ENCODE measurements at regions not wholly inside any gene's neighbourhood (a gene's known extent, or its start where the extent isn't known, plus 50 kb on each side); places are given as distances from the start of the nearest gene placed in this dataset.

GRCh38 chr7:155907450-155908200, 95.4 kb upstream of the SHH start:
- DNase-seq: no peak

- DNase-seq: no peak
These were observed 88.9 kb upstream of the SHH start for GRCh38 chr7:155901176-155901575.

DNA sequence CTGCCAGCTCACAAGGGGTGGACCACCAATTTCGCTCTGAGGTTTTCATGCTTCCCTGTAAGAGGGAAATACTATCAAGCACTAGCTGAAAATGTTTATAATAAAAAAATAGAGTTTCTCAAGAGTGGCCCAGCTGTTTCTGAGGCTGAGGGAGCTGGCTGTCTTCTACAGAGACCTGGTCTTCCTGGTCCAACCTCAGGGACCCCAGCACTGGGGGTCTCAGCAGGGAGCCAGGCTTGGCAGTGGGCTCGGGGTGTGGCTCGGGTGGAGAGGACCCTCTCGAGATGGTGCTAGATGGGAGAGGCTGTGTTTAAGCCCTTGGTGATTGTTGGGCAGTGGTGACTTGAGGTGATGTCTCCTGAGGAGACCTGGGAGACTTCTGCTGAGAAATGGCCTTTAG, 87.3 kb upstream of the SHH start:
- DNase-seq: no peak

- DNase-seq: no peak
These were observed 85.6 kb upstream of the SHH start for GRCh38 chr7:155897758-155898386.

- no peak for DNase-seq
These were observed 84.4 kb upstream of the SHH start for GRCh38 chr7:155896531-155897263.

DNA sequence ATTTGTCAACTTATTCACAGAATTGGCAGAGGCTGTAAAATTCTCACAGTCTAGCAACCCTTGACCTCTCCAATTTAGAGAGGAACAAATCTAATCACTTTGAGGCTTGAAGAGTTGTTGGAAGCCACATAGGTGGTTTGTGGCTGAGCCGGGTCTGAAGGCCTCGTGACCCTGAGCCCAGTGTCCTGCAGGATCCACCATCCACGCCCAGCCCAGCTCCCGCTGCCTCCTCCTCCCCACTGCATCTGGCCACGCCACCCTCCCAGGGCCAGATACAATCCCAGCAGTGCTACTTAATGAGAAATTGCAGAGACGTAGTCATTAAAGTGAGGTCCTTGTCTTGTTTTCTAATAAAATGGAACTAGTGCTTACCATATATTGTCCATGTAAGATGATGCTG, 81.4 kb upstream of the SHH start:
- DNase-seq: no peak

DNA sequence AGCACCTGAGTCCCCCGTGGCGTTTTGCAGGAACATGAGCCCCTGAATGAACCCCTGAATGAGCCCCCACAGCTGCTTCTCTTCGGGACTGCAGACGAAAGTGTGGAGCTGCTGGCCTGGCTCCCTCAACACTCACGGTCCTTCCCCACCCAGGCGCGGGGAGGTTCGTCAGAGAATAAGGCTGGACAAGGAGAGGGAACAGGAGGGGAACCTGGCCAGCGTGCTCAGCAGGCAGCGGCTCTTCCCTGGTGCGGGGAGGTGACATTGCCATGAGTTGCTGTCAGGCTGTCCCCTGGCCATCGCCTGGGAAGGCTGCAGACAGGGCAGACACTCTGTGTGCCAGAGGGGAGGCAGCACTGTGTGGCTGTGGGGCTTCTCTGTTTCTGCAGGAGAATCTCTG, 80.9 kb upstream of the SHH start:
- no peak for DNase-seq

GRCh38 chr7:155889636-155890511, 77.6 kb upstream of the SHH start:
- DNase-seq: no peak

GRCh38 chr7:155887174-155887525, 74.9 kb upstream of the SHH start:
- no peak for DNase-seq

GRCh38 chr7:155886391-155887173, 74.3 kb upstream of the SHH start:
- no peak for DNase-seq

DNA sequence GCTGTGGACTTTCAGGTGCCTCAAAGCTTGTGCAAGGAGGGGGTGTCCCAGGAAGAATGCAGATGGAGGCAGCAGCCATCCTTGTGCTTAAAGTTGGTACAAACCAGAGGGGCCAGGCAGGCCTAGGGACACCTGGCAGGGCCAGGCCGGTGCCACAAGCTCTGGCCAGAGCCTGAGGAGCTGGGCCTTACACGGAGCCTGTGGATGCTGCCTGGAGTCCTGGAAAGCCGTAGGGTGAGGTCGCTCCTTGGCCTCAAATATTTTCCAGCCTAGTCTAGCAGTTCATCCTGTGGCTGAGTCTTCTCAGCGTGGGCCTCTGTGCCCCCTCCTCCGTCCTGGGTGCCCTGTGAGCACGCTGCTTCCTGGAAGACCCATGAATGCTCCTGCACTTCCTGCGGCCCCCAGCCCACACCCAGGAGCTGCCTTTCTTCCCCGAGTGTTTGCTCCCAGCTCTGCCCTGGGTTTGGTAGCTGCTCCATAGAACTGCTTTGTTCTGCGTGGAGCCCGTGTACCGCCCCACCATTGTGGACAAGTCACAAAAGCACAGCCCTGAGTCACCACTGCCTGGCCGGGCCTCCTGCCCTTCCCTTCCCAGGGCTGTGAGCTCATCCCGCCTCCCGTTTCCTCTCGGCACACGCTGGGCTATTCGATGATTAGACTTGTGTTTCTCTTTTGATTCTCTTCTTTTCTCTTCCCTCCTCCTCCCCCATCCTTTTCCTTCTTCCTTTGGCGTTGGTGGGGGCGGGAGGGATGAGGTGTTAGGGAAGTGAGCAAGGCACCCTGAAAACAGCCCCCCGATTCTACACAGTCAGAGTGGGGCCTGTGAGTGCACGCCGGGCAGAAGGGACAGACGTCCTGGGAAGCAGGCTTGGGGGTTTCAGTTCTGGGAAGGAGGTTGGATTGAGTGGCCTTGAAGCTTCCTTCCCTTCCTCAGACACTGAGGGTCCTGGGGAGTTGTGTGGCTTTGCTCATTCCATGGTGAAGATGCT, 73.2 kb upstream of the SHH start:
- no peak for DNase-seq

- DNase-seq: no peak
These were observed 72.2 kb upstream of the SHH start for GRCh38 chr7:155884225-155885166.

- no peak for DNase-seq
These were observed 71.4 kb upstream of the SHH start for GRCh38 chr7:155883491-155884224.

GRCh38 chr7:155882596-155882995, 70.3 kb upstream of the SHH start:
- no peak for DNase-seq

GRCh38 chr7:155881471-155882350, 69.4 kb upstream of the SHH start:
- DNase-seq: no peak

DNA sequence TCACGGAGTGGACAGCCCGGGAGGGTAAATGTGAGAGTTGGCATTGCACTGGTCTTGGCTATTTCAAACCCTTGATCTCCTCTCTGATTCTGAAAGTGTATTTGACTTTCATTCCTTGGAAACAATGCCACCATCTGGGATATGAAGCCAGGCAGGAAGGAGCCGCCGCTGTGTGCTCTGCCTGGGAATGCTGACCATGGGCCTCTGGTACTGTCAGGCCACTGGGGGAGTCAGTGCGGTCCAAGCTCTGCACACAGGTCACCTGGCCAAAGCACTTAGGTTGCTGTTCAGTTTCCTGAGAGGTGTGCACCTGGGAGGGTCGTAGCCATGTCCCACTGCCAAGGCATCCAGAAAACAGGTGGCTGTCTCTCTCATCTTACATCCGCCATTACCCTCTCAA, 68.5 kb upstream of the SHH start:
- no peak for DNase-seq

GRCh38 chr7:155879592-155879991, 67.3 kb upstream of the SHH start:
- DNase-seq: no peak

GRCh38 chr7:155878674-155879073, 66.4 kb upstream of the SHH start:
- DNase-seq: no peak
